Fibroblast of pulmonary artery (primary cell): ENCODE measurements at regions not wholly inside any gene's neighbourhood (a gene's known extent, or its start where the extent isn't known, plus 50 kb on each side); places are given as distances from the start of the nearest gene placed in this dataset.

Experiments
- DNase-seq: peaks from one replicate; pipeline ENCODE4 v3.0.0-alpha.2; 2010; ENCODE audit warnings: low read depth
- H3K4me3 ChIP-seq: replicated peaks from 2 replicates; pipeline ENCODE4 v1.5.1; 2011; ENCODE audit warnings: low read depth, mild to moderate bottlenecking, control low read depth, low read length, moderate library complexity
- TF ChIP-seq, protein P1 (sequence below): IDR thresholded peaks from 2 replicates; pipeline ENCODE4 v1.5.1; 2011; ENCODE audit warnings: mild to moderate bottlenecking, control low read depth, low read length, inconsistent platforms; ENCODE audit errors: missing control alignments

DNA sequence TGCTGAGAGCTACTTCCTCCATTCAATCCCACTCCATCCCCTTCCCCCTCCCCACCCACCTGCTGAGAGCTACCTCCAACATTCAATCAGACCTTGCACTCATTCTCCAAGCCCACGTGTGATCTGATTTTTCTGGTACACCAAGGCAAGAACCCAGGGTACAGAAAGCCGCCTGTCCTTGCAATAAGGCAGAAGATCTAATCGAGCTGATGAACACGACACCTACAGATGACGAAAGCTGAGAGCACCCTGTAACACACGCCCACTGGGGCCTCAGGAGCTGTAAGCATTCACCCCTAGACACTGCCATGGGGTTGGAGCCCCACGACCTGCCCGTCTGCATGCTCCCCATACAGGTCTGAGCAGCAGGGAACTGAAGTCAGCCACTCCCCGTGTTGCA lies 58.3 kb downstream of the TRIML1 start:
- H3K4me3 ChIP-seq: no peak overlapping the region
- DNase-seq: no peak
- TF ChIP-seq, protein P1, sequence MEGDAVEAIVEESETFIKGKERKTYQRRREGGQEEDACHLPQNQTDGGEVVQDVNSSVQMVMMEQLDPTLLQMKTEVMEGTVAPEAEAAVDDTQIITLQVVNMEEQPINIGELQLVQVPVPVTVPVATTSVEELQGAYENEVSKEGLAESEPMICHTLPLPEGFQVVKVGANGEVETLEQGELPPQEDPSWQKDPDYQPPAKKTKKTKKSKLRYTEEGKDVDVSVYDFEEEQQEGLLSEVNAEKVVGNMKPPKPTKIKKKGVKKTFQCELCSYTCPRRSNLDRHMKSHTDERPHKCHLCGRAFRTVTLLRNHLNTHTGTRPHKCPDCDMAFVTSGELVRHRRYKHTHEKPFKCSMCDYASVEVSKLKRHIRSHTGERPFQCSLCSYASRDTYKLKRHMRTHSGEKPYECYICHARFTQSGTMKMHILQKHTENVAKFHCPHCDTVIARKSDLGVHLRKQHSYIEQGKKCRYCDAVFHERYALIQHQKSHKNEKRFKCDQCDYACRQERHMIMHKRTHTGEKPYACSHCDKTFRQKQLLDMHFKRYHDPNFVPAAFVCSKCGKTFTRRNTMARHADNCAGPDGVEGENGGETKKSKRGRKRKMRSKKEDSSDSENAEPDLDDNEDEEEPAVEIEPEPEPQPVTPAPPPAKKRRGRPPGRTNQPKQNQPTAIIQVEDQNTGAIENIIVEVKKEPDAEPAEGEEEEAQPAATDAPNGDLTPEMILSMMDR: no peak

DNA sequence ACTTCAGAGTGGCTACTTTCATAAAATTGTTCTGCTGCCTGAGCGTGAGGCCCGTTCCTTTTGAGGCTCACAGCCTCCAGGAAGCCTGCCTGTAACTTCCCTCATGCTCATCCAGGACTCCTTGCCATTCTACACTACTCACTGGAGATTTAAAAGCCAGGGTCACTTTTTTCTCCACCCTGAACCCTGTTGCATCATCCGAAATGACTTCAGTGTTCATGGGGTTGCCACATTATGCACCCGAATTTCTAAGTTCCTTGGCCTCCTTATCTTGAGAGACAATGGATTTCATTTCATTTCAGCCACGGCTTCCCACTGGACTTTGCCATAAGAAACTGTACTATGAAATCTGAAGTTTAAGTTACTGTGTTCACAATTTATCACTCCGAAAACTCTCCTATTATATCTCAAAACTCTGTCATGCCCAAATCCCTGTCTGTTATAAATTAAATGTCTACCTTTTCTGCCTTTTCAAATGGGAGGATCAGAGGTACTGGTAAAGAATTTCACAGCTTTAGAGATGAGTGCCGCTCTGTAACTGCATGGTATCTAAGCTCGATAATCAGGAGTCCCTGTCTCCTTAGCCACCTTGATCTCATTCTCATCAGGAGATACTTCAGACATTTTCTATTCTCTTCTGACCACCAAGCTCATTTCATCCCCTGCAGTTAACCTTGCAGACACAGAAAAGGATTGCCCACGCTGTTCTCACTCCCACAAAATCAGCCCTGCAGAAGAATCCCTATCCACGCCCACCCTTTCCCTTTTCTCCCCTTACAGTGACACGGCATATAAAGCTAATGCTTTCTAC lies 59.9 kb downstream of the TRIML1 start:
- no peak for DNase-seq
- no peak overlapping the region for H3K4me3 ChIP-seq
- TF ChIP-seq, protein P1: no peak

DNA sequence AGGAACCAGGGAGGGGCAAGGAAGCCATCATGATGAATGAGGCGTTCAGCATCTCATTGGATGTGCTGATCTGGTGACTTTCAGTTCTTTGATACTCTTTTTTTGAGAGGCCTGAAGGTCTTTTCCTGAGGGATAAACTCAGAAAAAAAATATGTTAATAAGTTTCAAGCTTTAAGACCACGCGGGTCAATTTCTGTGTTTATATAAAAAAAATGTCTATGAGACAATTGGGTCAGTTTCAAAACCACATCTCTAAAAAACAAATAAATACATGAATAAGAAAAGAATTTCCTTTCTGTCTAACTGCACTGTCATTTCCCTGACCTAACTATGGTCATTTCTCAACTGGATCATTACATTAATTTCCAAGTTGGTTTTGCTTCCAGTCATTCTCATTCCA lies 62.6 kb downstream of the TRIML1 start:
- no peak for DNase-seq
- TF ChIP-seq, protein P1: no peak
- no peak overlapping the region for H3K4me3 ChIP-seq

GRCh38 chr4:188206783-188207182 lies 67.5 kb downstream of the TRIML1 start:
- TF ChIP-seq, protein P1: no peak
- H3K4me3 ChIP-seq: no peak overlapping the region
- no peak for DNase-seq

- no peak overlapping the region for H3K4me3 ChIP-seq
- no peak for DNase-seq
- TF ChIP-seq, protein P1: no peak
Observed at GRCh38 chr4:188214861-188215260, 75.6 kb downstream of the TRIML1 start.

DNA sequence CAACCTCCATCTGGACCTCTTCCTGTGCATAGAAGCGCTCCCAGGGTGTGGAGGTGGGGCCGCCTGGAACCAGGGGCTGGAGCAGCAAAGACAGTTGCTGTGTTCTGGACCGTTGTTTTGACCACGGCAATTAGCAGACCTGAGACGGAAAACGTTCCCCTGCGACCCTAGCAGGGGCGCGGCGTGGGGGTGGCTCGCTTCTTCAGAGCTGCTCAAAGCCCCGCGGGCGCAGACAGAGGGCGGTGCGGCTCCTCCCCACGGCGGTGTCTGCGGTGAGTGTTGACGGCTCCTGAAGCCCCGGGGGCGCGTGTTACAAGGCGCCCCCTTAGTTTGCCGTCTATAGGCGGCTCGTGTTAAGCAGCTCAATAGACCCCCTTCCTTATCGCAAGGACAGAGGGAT lies 79.2 kb downstream of the TRIML1 start:
- no peak overlapping the region for H3K4me3 ChIP-seq
- TF ChIP-seq, protein P1: no peak
- DNase-seq: no peak

DNA sequence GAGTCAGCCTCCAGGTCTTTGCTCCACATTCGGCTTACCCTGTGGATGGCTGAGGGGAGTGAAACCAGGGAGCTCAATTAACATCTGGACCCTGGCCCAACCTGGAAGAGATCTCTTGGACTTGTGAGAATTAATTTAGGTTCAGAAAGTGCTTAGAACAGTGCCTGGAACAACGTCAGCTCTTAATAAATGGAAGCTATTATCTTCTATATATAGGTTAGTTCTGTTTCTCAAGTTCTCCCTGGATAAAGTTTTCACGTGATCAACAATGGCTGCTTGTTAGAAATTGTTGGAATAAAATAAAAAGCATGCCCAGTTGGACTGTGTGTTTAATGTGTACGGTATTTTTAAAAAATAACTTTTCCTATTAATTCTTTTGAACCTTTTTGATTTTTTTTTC lies 80.8 kb downstream of the TRIML1 start:
- no peak overlapping the region for H3K4me3 ChIP-seq
- no peak for DNase-seq
- TF ChIP-seq, protein P1: no peak
